MM.1S (cell line): ENCODE measurements at regions not wholly inside any gene's neighbourhood (a gene's known extent, or its start where the extent isn't known, plus 50 kb on each side); places are given as distances from the start of the nearest gene placed in this dataset.

Experiments
- EZH2 ChIP-seq: fragments of 300-600 bp; sonication (generic); optimal IDR thresholded peaks from 2 replicates; pipeline ENCODE3; 2017; ENCODE audit warnings: low read depth, mild to moderate bottlenecking, antibody characterized with exemption, low read length, mixed read lengths
- EZH2phosphoT487 ChIP-seq: fragments of 300-600 bp; sonication (generic); IDR thresholded peaks from 2 replicates; pipeline ENCODE4 v1.6.1; 2018; ENCODE audit warnings: antibody characterized with exemption, low read length
- TF ChIP-seq, protein P1 (sequence below): fragments of 300-600 bp; sonication (generic); IDR thresholded peaks from 2 replicates; pipeline ENCODE4 v1.5.1; 2016; ENCODE audit warnings: antibody characterized with exemption, low read length, mixed read lengths

DNA sequence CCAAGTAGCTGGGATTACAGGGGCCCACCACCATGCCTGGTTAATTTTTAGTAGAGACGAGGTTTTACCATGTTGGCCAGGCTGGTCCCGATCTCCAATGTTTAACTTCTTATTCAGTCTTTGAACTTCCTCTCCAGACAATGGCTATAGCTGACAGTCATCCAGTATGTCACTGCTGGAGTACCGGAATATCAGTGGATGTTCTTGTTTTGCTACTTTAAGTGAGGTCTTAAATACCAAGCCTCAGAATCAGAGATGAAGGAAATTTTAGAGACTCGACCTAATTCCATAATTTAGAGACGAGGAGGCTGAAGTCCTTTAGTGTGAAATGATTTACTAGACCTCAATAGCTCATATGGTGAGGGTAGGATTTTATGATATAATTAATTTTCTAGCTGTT, 294.8 kb upstream of the KLF6 start:
- TF ChIP-seq, protein P1, sequence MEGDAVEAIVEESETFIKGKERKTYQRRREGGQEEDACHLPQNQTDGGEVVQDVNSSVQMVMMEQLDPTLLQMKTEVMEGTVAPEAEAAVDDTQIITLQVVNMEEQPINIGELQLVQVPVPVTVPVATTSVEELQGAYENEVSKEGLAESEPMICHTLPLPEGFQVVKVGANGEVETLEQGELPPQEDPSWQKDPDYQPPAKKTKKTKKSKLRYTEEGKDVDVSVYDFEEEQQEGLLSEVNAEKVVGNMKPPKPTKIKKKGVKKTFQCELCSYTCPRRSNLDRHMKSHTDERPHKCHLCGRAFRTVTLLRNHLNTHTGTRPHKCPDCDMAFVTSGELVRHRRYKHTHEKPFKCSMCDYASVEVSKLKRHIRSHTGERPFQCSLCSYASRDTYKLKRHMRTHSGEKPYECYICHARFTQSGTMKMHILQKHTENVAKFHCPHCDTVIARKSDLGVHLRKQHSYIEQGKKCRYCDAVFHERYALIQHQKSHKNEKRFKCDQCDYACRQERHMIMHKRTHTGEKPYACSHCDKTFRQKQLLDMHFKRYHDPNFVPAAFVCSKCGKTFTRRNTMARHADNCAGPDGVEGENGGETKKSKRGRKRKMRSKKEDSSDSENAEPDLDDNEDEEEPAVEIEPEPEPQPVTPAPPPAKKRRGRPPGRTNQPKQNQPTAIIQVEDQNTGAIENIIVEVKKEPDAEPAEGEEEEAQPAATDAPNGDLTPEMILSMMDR: no peak
- no peak for TF ChIP-seq EZH2phosphoT487
- TF ChIP-seq EZH2: no peak
